Keratinocyte (primary cell): ENCODE measurements at regions not wholly inside any gene's neighbourhood (a gene's known extent, or its start where the extent isn't known, plus 50 kb on each side); places are given as distances from the start of the nearest gene placed in this dataset.

Experiments used
- DNase-seq: peaks from one replicate; pipeline ENCODE4 v3.0.0-alpha.2; 2011; ENCODE audit warnings: low read depth, missing footprints, low spot score
- FAIRE-seq: peaks from 2 replicates; lab custom pipeline; 2011; peaks lifted over from hg19 to GRCh38; lab: Jason Lieb, UNC
- H2AFZ ChIP-seq: 2 replicates; pipeline ENCODE4 v1.6.0; 2012; ENCODE audit warnings: low read length, control low read depth, inconsistent platforms; ENCODE audit not compliant: control insufficient read depth
- H3K27ac ChIP-seq: 2 replicates; pipeline ENCODE4 v1.5.1; 2011; ENCODE audit warnings: low read length; ENCODE audit not compliant: control insufficient read depth, insufficient read depth
- H3K27me3 ChIP-seq: 3 replicates; pipeline ENCODE4 v1.6.0; 2011; ENCODE audit warnings: low read length; ENCODE audit not compliant: control insufficient read depth, insufficient read depth; ENCODE audit errors: extremely low read depth
- H3K36me3 ChIP-seq, 2 experiments: 2 replicates in 1 of 2; 3 replicates in 1 of 2; pipeline ENCODE4 v1.5.1; 2011; ENCODE audit warnings: low read length in 2 of 2, mild to moderate bottlenecking in 1 of 2; ENCODE audit not compliant: control insufficient read depth in 2 of 2, insufficient read depth in 2 of 2; ENCODE audit errors: extremely low read depth in 1 of 2
- H3K4me1 ChIP-seq: 3 replicates; pipeline ENCODE4 v1.5.1; 2011; ENCODE audit warnings: low read length; ENCODE audit not compliant: control insufficient read depth, insufficient read depth; ENCODE audit errors: extremely low read depth
- H3K4me2 ChIP-seq: 3 replicates; pipeline ENCODE4 v1.6.0; 2011; ENCODE audit warnings: low read depth, low read length; ENCODE audit not compliant: control insufficient read depth, insufficient read depth; ENCODE audit errors: extremely low read depth
- H3K4me3 ChIP-seq, 3 experiments: fragments of 200-600 bp in 1 of 3; sonication (generic) in 1 of 3; 2 replicates in 2 of 3; 3 replicates in 1 of 3; pipeline ENCODE4 v1.5.1; 2011 to 2016; ENCODE audit warnings: low read length in 3 of 3, mild to moderate bottlenecking in 3 of 3, control low read depth in 2 of 3, inconsistent platforms in 1 of 3, low read depth in 1 of 3, mixed read lengths in 1 of 3, mixed run types in 1 of 3, moderate library complexity in 1 of 3; ENCODE audit not compliant: control insufficient read depth in 2 of 3, insufficient read depth in 2 of 3; ENCODE audit errors: extremely low read depth in 1 of 3
- H3K79me2 ChIP-seq: 2 replicates; pipeline ENCODE4 v1.6.0; 2012; ENCODE audit warnings: low read length; ENCODE audit not compliant: control insufficient read depth, insufficient read depth
- H3K9ac ChIP-seq: 3 replicates; pipeline ENCODE4 v1.6.0; 2011; ENCODE audit warnings: low read length; ENCODE audit not compliant: control insufficient read depth, insufficient read depth; ENCODE audit errors: extremely low read depth
- H3K9me1 ChIP-seq: 3 replicates; pipeline ENCODE4 v1.6.0; 2011; ENCODE audit warnings: low read length; ENCODE audit not compliant: control insufficient read depth, insufficient read depth; ENCODE audit errors: extremely low read depth
- H3K9me3 ChIP-seq: 2 replicates; pipeline ENCODE4 v1.5.1; 2012; ENCODE audit warnings: low read depth, low read length; ENCODE audit not compliant: control insufficient read depth
- H4K20me1 ChIP-seq: 3 replicates; pipeline ENCODE4 v1.6.0; 2011; ENCODE audit warnings: low read length; ENCODE audit not compliant: control insufficient read depth, insufficient read depth; ENCODE audit errors: extremely low read depth
- CTCF ChIP-seq, 3 experiments: IDR thresholded peaks in 1 of 3; conservative IDR thresholded peaks in 1 of 3; optimal IDR thresholded peaks in 1 of 3; 2 replicates in 2 of 3; 3 replicates in 1 of 3; pipeline versions ENCODE3 to v1.5.1; 2011; ENCODE audit warnings: low read length in 3 of 3, mild to moderate bottlenecking in 3 of 3, moderate library complexity in 2 of 3, control low read depth in 1 of 3, inconsistent platforms in 1 of 3; ENCODE audit not compliant: insufficient read depth in 2 of 3; ENCODE audit errors: extremely low read depth in 1 of 3
- EZH2 ChIP-seq: IDR thresholded peaks from one replicate; pipeline ENCODE4 v1.6.1; 2012; ENCODE audit warnings: inconsistent platforms, mild to moderate bottlenecking, low read length, moderate library complexity
- dilution Hi-C: fragments of 300-500 bp; cut with MboI; formaldehyde crosslinking; loops from one replicate; pipeline ENCODE4 v1.7.0; 2020; ENCODE audit warnings: low sequenced_read_pairs; ENCODE audit not compliant: extremely low pct_ligation_motif_present

- dilution Hi-C loops: no loop called here
- no peak for FAIRE-seq
- no peaks in the 10 kb centered on the region for H3K36me3 ChIP-seq
- no peaks in the 10 kb centered on the region for H3K79me2 ChIP-seq
- no peak overlapping the region for H3K9ac ChIP-seq
- H3K4me1 ChIP-seq: peaks cover 4% of the 10 kb centered on the region
- no peaks in the 10 kb centered on the region for H3K27me3 ChIP-seq
- H3K4me2 ChIP-seq: no peak overlapping the region
- no peak overlapping the region for H3K4me3 ChIP-seq
- no peak overlapping the region for H2AFZ ChIP-seq
- H3K9me3 ChIP-seq: no peaks in the 10 kb centered on the region
- TF ChIP-seq EZH2 (no peak), CTCF (optimal IDR thresholded peaks at IDR 0.05 in 1 of 3, IDR thresholded peaks at IDR 0.05 in 1 of 3, conservative IDR thresholded peaks at IDR 0.05 in 1 of 3; ENCODE audit: extremely low read depth in 1 of 3, insufficient read depth in 2 of 3, low read length in 3 of 3) (no peak)
- no peak for DNase-seq
- no peak overlapping the region for H3K27ac ChIP-seq
- no peaks in the 10 kb centered on the region for H3K9me1 ChIP-seq
- no peaks in the 10 kb centered on the region for H4K20me1 ChIP-seq
Observed at GRCh38 chr6:134474955-134475354, 157.0 kb upstream of the SGK1 start.

- Histone ChIP-seq H2AFZ (no peak overlapping the region), H3K4me3 (no peak overlapping the region), H3K36me3 (no peaks in the 10 kb centered on the region), H3K27me3 (no peaks in the 10 kb centered on the region), H3K9me3 (no peaks in the 10 kb centered on the region), H3K9me1 (no peaks in the 10 kb centered on the region), H4K20me1 (no peaks in the 10 kb centered on the region), H3K4me1 (peaks cover 6% of the 10 kb centered on the region), H3K79me2 (no peaks in the 10 kb centered on the region), H3K4me2 (no peak overlapping the region), H3K9ac (no peak overlapping the region), H3K27ac (no peak overlapping the region)
- TF ChIP-seq CTCF (optimal IDR thresholded peaks at IDR 0.05 in 1 of 3, IDR thresholded peaks at IDR 0.05 in 1 of 3, conservative IDR thresholded peaks at IDR 0.05 in 1 of 3; ENCODE audit: extremely low read depth in 1 of 3, insufficient read depth in 2 of 3, low read length in 3 of 3): no peak
- TF ChIP-seq EZH2: no peak
- DNase-seq (no peak), FAIRE-seq (no peak)
- dilution Hi-C loops: no loop called here
Observed at GRCh38 chr6:134472661-134473060, 154.7 kb upstream of the SGK1 start.
